Activated naive CD4-positive, alpha-beta T cell treated with Interleukin-2 at 50 U/mL for 16 hours (primary cell): ENCODE measurements at regions not wholly inside any gene's neighbourhood (a gene's known extent, or its start where the extent isn't known, plus 50 kb on each side); places are given as distances from the start of the nearest gene placed in this dataset.

Experiments
- DNase-seq: peaks from one replicate; pipeline ENCODE4 v3.0.0-alpha.2; 2020

GRCh38 chr12:132392389-132393244, 63.2 kb upstream of the GALNT9 start:
- no peak for DNase-seq

- no peak for DNase-seq
Measured at GRCh38 chr12:132391326-132392041, 62.1 kb upstream of the GALNT9 start.

GRCh38 chr12:132390287-132391076, 61.1 kb upstream of the GALNT9 start:
- DNase-seq = no peak

GRCh38 chr12:132389526-132390286, 60.3 kb upstream of the GALNT9 start:
- no peak for DNase-seq

- no peak for DNase-seq
Measured at GRCh38 chr12:132389026-132389425, 59.6 kb upstream of the GALNT9 start.

GRCh38 chr12:132388379-132389015, 59.1 kb upstream of the GALNT9 start:
- no peak for DNase-seq

- no peak for DNase-seq
Measured at GRCh38 chr12:132386926-132387497, 57.6 kb upstream of the GALNT9 start.

GRCh38 chr12:132385923-132386751, 56.7 kb upstream of the GALNT9 start:
- no peak for DNase-seq

GRCh38 chr12:132384916-132385774, 55.8 kb upstream of the GALNT9 start:
- no peak for DNase-seq

GRCh38 chr12:132380641-132381040, 51.3 kb upstream of the GALNT9 start:
- DNase-seq = no peak

- DNase-seq = no peak
Measured at GRCh38 chr12:132379996-132380395, 50.6 kb upstream of the GALNT9 start.

- DNase-seq = no peak
Measured at GRCh38 chr12:132379576-132379975, 50.2 kb upstream of the GALNT9 start.
